GM12872 (cell line): ENCODE measurements at regions not wholly inside any gene's neighbourhood (a gene's known extent, or its start where the extent isn't known, plus 50 kb on each side); places are given as distances from the start of the nearest gene placed in this dataset.

ENCODE experiments used
- CTCF ChIP-seq: IDR thresholded peaks from 3 replicates; pipeline ENCODE4 v1.5.1; 2011; ENCODE audit warnings: low read depth, mild to moderate bottlenecking, low read length, moderate library complexity; ENCODE audit not compliant: insufficient read depth

- TF ChIP-seq CTCF = no peak
Observed at GRCh38 chr6:51490101-51490500, 597.3 kb downstream of the PKHD1 start.

GRCh38 chr6:51494342-51494741 is 593.1 kb downstream of the PKHD1 start:
- TF ChIP-seq CTCF = peak; percentile 44

GRCh38 chr6:51495096-51495495 is 592.3 kb downstream of the PKHD1 start:
- TF ChIP-seq CTCF = no peak

- TF ChIP-seq CTCF = no peak
Observed at GRCh38 chr6:51495610-51496396, 591.6 kb downstream of the PKHD1 start.

GRCh38 chr6:51502996-51503395 is 584.4 kb downstream of the PKHD1 start:
- no peak for TF ChIP-seq CTCF

- TF ChIP-seq CTCF = no peak
Observed at GRCh38 chr6:51505434-51505833, 582.0 kb downstream of the PKHD1 start.

GRCh38 chr6:51509597-51509996 is 577.8 kb downstream of the PKHD1 start:
- TF ChIP-seq CTCF = no peak
